HL-60 (cell line): ENCODE measurements at regions not wholly inside any gene's neighbourhood (a gene's known extent, or its start where the extent isn't known, plus 50 kb on each side); places are given as distances from the start of the nearest gene placed in this dataset.

Experiments
- DNase-seq, 2 experiments: peaks; one replicate each; pipeline ENCODE4 v3.0.0-alpha.2; 2010 to 2020; ENCODE audit warnings: low read depth in 1 of 2, low spot score in 1 of 2
- H3K27ac ChIP-seq: fragments of 250-450 bp; sonication (Bioruptor Pico); replicated peaks from 2 replicates; pipeline ENCODE4 v1.5.1; 2020; ENCODE audit warnings: mild to moderate bottlenecking, moderate library complexity
- H3K27me3 ChIP-seq: fragments of 250-450 bp; sonication (Bioruptor Pico); 2 replicates; pipeline ENCODE4 v1.5.1; 2021; ENCODE audit warnings: mild to moderate bottlenecking, moderate library complexity; ENCODE audit not compliant: insufficient read depth, poor library complexity, severe bottlenecking
- H3K4me3 ChIP-seq: replicated peaks from 2 replicates; pipeline ENCODE4 v1.5.1; 2011; ENCODE audit warnings: mild to moderate bottlenecking, control low read depth, low read length; ENCODE audit not compliant: insufficient read depth
- GABPA ChIP-seq: IDR thresholded peaks from 2 replicates; pipeline ENCODE4 v1.6.1; 2012; ENCODE audit warnings: low read depth
- POLR2AphosphoS5 ChIP-seq: IDR thresholded peaks from 2 replicates; pipeline ENCODE4 v1.6.1; 2012; ENCODE audit warnings: low read depth
- SPI1 ChIP-seq: IDR thresholded peaks from 2 replicates; pipeline ENCODE4 v1.6.1; 2012; ENCODE audit warnings: low read depth, mild to moderate bottlenecking, borderline replicate concordance
- TF ChIP-seq, protein P1 (sequence below): IDR thresholded peaks from one replicate; pipeline ENCODE4 v1.5.1; 2011; ENCODE audit warnings: low read length, control low read depth, inconsistent platforms; ENCODE audit not compliant: insufficient read depth
- TF ChIP-seq, protein P2 (sequence below): IDR thresholded peaks from 2 replicates; pipeline ENCODE4 v1.6.1; 2012; ENCODE audit warnings: low read depth; ENCODE audit not compliant: insufficient replicate concordance

DNA sequence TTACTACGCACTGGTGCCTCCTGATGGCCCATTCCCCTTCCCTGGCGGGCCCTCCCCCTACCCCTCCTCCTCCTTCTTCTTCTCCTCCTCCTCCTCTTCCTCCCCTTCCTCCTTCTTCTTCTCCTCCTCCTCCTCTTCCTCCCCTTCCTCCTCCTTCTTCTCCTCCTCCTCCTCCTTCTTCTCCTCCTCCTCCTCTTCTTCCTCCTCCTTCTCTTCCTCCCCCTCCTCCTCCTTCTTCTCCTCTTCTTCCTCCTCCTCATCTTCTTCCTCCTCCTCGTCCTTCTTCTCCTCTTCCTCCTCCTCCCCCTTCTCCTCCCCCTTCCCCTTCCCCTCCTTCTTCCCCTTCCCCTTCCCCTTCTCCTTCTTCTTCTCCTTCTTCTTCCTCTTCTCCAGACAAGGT is 64.7 kb upstream of the COG2 start:
- H3K27me3 ChIP-seq, result no peaks in the 10 kb centered on the region
- H3K4me3 ChIP-seq, result no peak overlapping the region
- H3K27ac ChIP-seq, result no peak overlapping the region
- no peak for DNase-seq
- no peak for TF ChIP-seq GABPA
- TF ChIP-seq POLR2AphosphoS5, result no peak
- TF ChIP-seq SPI1, result no peak
- TF ChIP-seq, protein P1, sequence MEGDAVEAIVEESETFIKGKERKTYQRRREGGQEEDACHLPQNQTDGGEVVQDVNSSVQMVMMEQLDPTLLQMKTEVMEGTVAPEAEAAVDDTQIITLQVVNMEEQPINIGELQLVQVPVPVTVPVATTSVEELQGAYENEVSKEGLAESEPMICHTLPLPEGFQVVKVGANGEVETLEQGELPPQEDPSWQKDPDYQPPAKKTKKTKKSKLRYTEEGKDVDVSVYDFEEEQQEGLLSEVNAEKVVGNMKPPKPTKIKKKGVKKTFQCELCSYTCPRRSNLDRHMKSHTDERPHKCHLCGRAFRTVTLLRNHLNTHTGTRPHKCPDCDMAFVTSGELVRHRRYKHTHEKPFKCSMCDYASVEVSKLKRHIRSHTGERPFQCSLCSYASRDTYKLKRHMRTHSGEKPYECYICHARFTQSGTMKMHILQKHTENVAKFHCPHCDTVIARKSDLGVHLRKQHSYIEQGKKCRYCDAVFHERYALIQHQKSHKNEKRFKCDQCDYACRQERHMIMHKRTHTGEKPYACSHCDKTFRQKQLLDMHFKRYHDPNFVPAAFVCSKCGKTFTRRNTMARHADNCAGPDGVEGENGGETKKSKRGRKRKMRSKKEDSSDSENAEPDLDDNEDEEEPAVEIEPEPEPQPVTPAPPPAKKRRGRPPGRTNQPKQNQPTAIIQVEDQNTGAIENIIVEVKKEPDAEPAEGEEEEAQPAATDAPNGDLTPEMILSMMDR, result no peak
- TF ChIP-seq, protein P2, sequence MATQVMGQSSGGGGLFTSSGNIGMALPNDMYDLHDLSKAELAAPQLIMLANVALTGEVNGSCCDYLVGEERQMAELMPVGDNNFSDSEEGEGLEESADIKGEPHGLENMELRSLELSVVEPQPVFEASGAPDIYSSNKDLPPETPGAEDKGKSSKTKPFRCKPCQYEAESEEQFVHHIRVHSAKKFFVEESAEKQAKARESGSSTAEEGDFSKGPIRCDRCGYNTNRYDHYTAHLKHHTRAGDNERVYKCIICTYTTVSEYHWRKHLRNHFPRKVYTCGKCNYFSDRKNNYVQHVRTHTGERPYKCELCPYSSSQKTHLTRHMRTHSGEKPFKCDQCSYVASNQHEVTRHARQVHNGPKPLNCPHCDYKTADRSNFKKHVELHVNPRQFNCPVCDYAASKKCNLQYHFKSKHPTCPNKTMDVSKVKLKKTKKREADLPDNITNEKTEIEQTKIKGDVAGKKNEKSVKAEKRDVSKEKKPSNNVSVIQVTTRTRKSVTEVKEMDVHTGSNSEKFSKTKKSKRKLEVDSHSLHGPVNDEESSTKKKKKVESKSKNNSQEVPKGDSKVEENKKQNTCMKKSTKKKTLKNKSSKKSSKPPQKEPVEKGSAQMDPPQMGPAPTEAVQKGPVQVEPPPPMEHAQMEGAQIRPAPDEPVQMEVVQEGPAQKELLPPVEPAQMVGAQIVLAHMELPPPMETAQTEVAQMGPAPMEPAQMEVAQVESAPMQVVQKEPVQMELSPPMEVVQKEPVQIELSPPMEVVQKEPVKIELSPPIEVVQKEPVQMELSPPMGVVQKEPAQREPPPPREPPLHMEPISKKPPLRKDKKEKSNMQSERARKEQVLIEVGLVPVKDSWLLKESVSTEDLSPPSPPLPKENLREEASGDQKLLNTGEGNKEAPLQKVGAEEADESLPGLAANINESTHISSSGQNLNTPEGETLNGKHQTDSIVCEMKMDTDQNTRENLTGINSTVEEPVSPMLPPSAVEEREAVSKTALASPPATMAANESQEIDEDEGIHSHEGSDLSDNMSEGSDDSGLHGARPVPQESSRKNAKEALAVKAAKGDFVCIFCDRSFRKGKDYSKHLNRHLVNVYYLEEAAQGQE, result no peak

DNA sequence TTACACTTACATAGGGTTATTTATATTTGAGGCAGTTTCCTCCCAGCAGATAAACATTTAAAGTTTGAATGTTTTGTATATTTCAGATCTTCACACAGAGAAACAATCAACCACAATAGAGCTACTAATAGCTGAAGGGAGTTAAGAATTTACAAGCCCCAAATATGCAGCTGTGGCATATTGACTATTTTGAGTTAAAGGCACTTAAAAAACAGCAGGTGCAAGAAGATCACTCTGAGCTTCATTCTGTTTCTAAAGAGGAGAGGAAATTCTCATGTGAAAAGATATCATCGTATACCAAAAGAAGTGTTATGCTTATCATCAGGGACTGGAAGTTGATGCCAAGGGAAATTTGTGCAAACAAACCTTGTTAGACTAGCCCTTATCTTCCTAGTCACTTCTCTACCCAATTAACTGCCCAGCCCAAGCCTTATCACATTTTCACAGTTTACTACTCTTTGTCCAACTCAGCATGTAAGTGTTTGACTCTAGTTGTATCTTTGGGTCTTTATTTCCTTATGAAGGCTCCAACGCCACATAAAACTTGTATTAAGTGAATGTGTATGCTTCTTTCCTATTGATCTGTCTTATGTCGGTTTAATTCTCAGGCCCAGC is 66.3 kb upstream of the COG2 start:
- DNase-seq, result no peak
- TF ChIP-seq, protein P1, result no peak
- TF ChIP-seq GABPA, result no peak
- TF ChIP-seq, protein P2, result no peak
- TF ChIP-seq SPI1, result no peak
- no peak for TF ChIP-seq POLR2AphosphoS5
- H3K4me3 ChIP-seq, result no peak overlapping the region
- H3K27me3 ChIP-seq, result no peaks in the 10 kb centered on the region
- H3K27ac ChIP-seq, result no peak overlapping the region

DNA sequence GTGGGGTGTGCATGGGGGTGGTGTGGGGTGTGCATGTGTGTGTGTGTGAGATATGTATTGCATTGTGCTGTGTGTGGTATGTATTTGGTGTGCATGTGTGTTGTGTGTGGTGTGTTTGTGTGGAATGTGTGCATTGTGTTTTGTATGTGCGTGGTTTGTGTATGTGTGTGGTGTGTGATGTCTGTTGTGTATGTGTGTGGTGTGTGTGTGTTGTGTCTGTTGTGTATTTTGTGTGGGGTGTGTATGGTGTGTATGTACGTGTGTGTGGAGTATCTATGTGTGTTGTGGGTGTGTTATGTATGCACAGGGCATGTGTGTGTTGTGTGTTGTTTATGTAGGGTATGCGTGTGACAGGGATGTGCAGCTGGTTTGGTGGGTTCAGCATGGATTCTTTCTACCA is 67.8 kb upstream of the COG2 start:
- TF ChIP-seq, protein P1, result no peak
- TF ChIP-seq, protein P2, result no peak
- TF ChIP-seq SPI1 (no peak), POLR2AphosphoS5 (no peak), GABPA (no peak)
- DNase-seq, result no peak
- Histone ChIP-seq H3K4me3 (no peak overlapping the region), H3K27me3 (no peaks in the 10 kb centered on the region), H3K27ac (no peak overlapping the region)
